ENCODE measurements at regions not wholly inside any gene's neighbourhood (a gene's known extent, or its start where the extent isn't known, plus 50 kb on each side); places are given as distances from the start of the nearest gene placed in this dataset.

DNA sequence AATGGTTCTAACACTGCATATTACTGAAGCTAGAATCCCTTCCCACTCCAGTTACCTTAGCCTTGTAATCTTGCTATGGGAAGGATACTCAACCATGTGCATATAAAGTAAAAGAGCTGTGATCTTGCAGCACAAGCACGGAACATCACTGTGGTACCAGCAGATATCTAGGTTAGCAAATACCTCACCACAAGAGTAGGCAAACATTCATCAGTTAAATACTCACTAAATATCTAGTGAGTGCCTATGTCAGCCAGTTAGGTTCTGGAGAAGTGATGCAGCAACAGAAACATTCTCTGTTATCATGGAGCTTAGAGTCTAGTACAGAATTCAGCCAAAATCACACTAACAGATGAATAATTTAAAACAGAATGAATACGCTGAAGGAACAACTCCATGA is 349.6 kb upstream of the UBE2E3 start:
- no CpG with 5 or more reads among the region's 2 CpGs for WGBS, 2 experiments (ENCODE audit: extremely low coverage in 2 of 2, insufficient read length in 1 of 2)
- POLR2A ChIA-PET (ENCODE audit: unreplicated experiment) = no interaction called here
- dilution Hi-C loops (cut with HindIII; ENCODE audit: low sequenced_read_pairs, unreplicated experiment) = no loop called here

More for the DNA sequence above, 349.6 kb upstream of the UBE2E3 start:
- Histone ChIP-seq H3K9me3 (ENCODE audit: control insufficient read depth, insufficient read depth, low read length) (no peaks in the 10 kb centered on the region), H3K9ac (ENCODE audit: low read depth, low read length) (no peak overlapping the region), H3K23ac (ENCODE audit: low read depth, low read length) (no peak overlapping the region), H3K18ac (ENCODE audit: low read depth, low read length) (no peak overlapping the region), H2AFZ (replicated peaks; ENCODE audit: low read length, poor library complexity) (no peak overlapping the region), H2BK5ac (ENCODE audit: low read depth, low read length, poor library complexity, severe bottlenecking) (no peak overlapping the region), H2BK20ac (ENCODE audit: low read depth, low read length) (no peak overlapping the region), H4K5ac (ENCODE audit: low read depth, low read length) (no peak overlapping the region), H3K4ac (ENCODE audit: low read depth, low read length) (no peak overlapping the region), H4K20me1 (ENCODE audit: insufficient read depth, low read length) (no peaks in the 10 kb centered on the region), H3K27me3 (ENCODE audit: control insufficient read depth, insufficient read depth, low read length) (no peaks in the 10 kb centered on the region), H3K4me1 (ENCODE audit: control insufficient read depth, insufficient read depth, low read length) (no peaks in the 10 kb centered on the region), H3K14ac (replicated peaks; ENCODE audit: low read depth, low read length) (0 out of 2 replicates have a peak overlapping the region, but pooled peaks have one; percentile 24), H2AK5ac (ENCODE audit: low read depth, low read length) (no peak overlapping the region), H3K4me3 (ENCODE audit: insufficient read depth, low read depth, low read length) (no peak overlapping the region), H2AK9ac (replicated peaks; ENCODE audit: low read depth, low read length, poor library complexity) (no peak overlapping the region), H3K36me3 (ENCODE audit: control insufficient read depth, insufficient read depth, low read length) (no peaks in the 10 kb centered on the region), H2BK120ac (ENCODE audit: low read depth, low read length) (no peak overlapping the region), H3K27ac (ENCODE audit: insufficient read depth, low read length) (no peak overlapping the region), H4K8ac (ENCODE audit: low read depth in 2 of 2, low read length in 2 of 2) (no peak overlapping the region), H4K91ac (ENCODE audit: insufficient read depth, low read depth, low read length) (no peak overlapping the region), H2BK15ac (ENCODE audit: low read depth, low read length) (no peak overlapping the region), H3K9me1 (ENCODE audit: insufficient read depth, low read length) (no peaks in the 10 kb centered on the region), H3K56ac (ENCODE audit: extremely low read depth, insufficient read depth, low read length) (no peak overlapping the region), H3K79me1 (ENCODE audit: low read depth in 1 of 2, low read length in 2 of 2) (no peaks in the 10 kb centered on the region), H3K4me2 (ENCODE audit: low read depth, low read length) (no peak overlapping the region)
- in situ Hi-C loops (cut with MboI; ENCODE audit: low sequenced_read_pairs) = no loop called here
- peak; percentile 34 for DNase-seq
- no peak for TF ChIP-seq MXI1 (IDR thresholded peaks at IDR 0.05; ENCODE audit: borderline replicate concordance, low read depth, low read length)
- no peak for TF ChIP-seq BHLHE40 (IDR thresholded peaks at IDR 0.05; ENCODE audit: low read depth, low read length)
- TF ChIP-seq FOS (IDR thresholded peaks at IDR 0.05; ENCODE audit: low read depth, low read length) = no peak
- TF ChIP-seq, protein P1, sequence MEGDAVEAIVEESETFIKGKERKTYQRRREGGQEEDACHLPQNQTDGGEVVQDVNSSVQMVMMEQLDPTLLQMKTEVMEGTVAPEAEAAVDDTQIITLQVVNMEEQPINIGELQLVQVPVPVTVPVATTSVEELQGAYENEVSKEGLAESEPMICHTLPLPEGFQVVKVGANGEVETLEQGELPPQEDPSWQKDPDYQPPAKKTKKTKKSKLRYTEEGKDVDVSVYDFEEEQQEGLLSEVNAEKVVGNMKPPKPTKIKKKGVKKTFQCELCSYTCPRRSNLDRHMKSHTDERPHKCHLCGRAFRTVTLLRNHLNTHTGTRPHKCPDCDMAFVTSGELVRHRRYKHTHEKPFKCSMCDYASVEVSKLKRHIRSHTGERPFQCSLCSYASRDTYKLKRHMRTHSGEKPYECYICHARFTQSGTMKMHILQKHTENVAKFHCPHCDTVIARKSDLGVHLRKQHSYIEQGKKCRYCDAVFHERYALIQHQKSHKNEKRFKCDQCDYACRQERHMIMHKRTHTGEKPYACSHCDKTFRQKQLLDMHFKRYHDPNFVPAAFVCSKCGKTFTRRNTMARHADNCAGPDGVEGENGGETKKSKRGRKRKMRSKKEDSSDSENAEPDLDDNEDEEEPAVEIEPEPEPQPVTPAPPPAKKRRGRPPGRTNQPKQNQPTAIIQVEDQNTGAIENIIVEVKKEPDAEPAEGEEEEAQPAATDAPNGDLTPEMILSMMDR (conservative IDR thresholded peaks at IDR 0.05; ENCODE audit: low read depth, low read length) = no peak
- no peak for TF ChIP-seq CHD1 (IDR thresholded peaks at IDR 0.05; ENCODE audit: low read depth, low read length)
- no peak for TF ChIP-seq USF2 (IDR thresholded peaks at IDR 0.05; ENCODE audit: low read depth, low read length)
- TF ChIP-seq RFX5 (IDR thresholded peaks at IDR 0.05; ENCODE audit: low read depth, low read length) = no peak
- TF ChIP-seq ELK1 (IDR thresholded peaks at IDR 0.05; ENCODE audit: borderline replicate concordance, low read depth, low read length) = no peak
- TF ChIP-seq RAD21 (IDR thresholded peaks at IDR 0.05; ENCODE audit: low read length) = no peak
- no peak for TF ChIP-seq SMC3 (IDR thresholded peaks at IDR 0.05; ENCODE audit: low read depth, low read length)
- no peak for TF ChIP-seq POLR2A (IDR thresholded peaks at IDR 0.05; ENCODE audit: low read depth, low read length)
- no peak for TF ChIP-seq CEBPB (IDR thresholded peaks at IDR 0.05; ENCODE audit: low read depth, low read length)
- TF ChIP-seq NFE2L2 (IDR thresholded peaks at IDR 0.05; ENCODE audit: low read depth, low read length) = no peak
- ATAC-seq (ENCODE audit: low read depth) = no peak
- CTCF ChIA-PET = no interaction called here
- intact Hi-C loops (cut with micrococcal nuclease) = no loop called here
- no TSS peak for BruUV-seq (replicated peaks)
